ENCODE measurements at regions not wholly inside any gene's neighbourhood (a gene's known extent, or its start where the extent isn't known, plus 50 kb on each side); places are given as distances from the start of the nearest gene placed in this dataset.

DNA sequence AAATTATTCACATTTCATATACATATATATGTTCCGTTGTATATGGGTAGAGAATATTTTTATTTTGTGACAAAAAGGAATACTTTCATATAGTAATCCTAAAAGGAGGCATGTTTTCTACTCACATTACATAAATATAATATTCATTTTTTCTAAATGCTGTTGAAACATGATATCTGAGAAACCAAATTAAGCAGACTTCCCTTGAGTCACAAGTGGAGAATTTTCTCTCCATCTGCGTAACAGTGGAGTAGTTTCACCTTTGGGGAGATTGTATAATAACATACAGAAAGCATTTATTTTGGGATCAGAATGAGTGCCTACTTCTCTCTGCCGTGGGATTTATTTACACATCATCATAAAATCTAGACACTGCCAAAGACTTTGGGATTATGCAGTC is 849.8 kb downstream of the NSUN3 start:
- no peak overlapping the region for H3K4me3 ChIP-seq (ENCODE audit: low read length)
- H2AFZ ChIP-seq (ENCODE audit: low read depth, low read length) = no peak overlapping the region
- no peaks in the 10 kb centered on the region for H3K27me3 ChIP-seq (ENCODE audit: insufficient read depth, low read depth, low read length)
- H3K36me3 ChIP-seq (ENCODE audit: insufficient read depth, low read length) = no peaks in the 10 kb centered on the region
- no peaks in the 10 kb centered on the region for H4K20me1 ChIP-seq (ENCODE audit: insufficient read depth)
- H3K9me3 ChIP-seq (ENCODE audit: low read length) = no peaks in the 10 kb centered on the region
- H3K9me2 ChIP-seq (ENCODE audit: insufficient read depth, low read length) = no peaks in the 10 kb centered on the region
- no peaks in the 10 kb centered on the region for H3F3A ChIP-seq (ENCODE audit: insufficient read depth, low read length, poor library complexity, severe bottlenecking)
- H3K4me2 ChIP-seq (ENCODE audit: low read length) = no peak overlapping the region
- no peak overlapping the region for H3K9ac ChIP-seq (ENCODE audit: low read length)
- H3K27ac ChIP-seq (ENCODE audit: low read length) = no peak overlapping the region
- H3K79me2 ChIP-seq (replicated peaks; ENCODE audit: insufficient read depth, low read length) = no peaks in the 10 kb centered on the region
- TF ChIP-seq, protein P1, sequence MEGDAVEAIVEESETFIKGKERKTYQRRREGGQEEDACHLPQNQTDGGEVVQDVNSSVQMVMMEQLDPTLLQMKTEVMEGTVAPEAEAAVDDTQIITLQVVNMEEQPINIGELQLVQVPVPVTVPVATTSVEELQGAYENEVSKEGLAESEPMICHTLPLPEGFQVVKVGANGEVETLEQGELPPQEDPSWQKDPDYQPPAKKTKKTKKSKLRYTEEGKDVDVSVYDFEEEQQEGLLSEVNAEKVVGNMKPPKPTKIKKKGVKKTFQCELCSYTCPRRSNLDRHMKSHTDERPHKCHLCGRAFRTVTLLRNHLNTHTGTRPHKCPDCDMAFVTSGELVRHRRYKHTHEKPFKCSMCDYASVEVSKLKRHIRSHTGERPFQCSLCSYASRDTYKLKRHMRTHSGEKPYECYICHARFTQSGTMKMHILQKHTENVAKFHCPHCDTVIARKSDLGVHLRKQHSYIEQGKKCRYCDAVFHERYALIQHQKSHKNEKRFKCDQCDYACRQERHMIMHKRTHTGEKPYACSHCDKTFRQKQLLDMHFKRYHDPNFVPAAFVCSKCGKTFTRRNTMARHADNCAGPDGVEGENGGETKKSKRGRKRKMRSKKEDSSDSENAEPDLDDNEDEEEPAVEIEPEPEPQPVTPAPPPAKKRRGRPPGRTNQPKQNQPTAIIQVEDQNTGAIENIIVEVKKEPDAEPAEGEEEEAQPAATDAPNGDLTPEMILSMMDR (IDR thresholded peaks at IDR 0.05; ENCODE audit: poor library complexity, severe bottlenecking) = no peak
- TF ChIP-seq REST (IDR thresholded peaks at IDR 0.05; ENCODE audit: borderline replicate concordance) (no peak), MXI1 (conservative IDR thresholded peaks at IDR 0.05; ENCODE audit: poor library complexity, severe bottlenecking) (no peak), POLR2AphosphoS5 (IDR thresholded peaks at IDR 0.05) (no peak), EZH2 (IDR thresholded peaks at IDR 0.05; ENCODE audit: borderline replicate concordance, insufficient read depth, low read length, poor library complexity, severe bottlenecking) (no peak), RAD21 (conservative IDR thresholded peaks at IDR 0.05) (no peak), TAF1 (IDR thresholded peaks at IDR 0.05; ENCODE audit: low read depth) (no peak), SMC3 (conservative IDR thresholded peaks at IDR 0.05; ENCODE audit: poor library complexity) (no peak), EP300 (conservative IDR thresholded peaks at IDR 0.05; ENCODE audit: poor library complexity, severe bottlenecking) (no peak)

- Histone ChIP-seq H3K9ac (ENCODE audit: low read length) (no peak overlapping the region), H3K9me3 (ENCODE audit: low read length) (no peaks in the 10 kb centered on the region), H3K27ac (ENCODE audit: low read length) (no peak overlapping the region), H2AFZ (ENCODE audit: low read depth, low read length) (no peak overlapping the region), H4K20me1 (ENCODE audit: insufficient read depth) (no peaks in the 10 kb centered on the region), H3K4me2 (ENCODE audit: low read length) (no peak overlapping the region), H3K79me2 (replicated peaks; ENCODE audit: insufficient read depth, low read length) (no peaks in the 10 kb centered on the region), H3K9me2 (ENCODE audit: insufficient read depth, low read length) (no peaks in the 10 kb centered on the region), H3K36me3 (ENCODE audit: insufficient read depth, low read length) (no peaks in the 10 kb centered on the region), H3K27me3 (ENCODE audit: insufficient read depth, low read depth, low read length) (no peaks in the 10 kb centered on the region), H3F3A (ENCODE audit: insufficient read depth, low read length, poor library complexity, severe bottlenecking) (no peaks in the 10 kb centered on the region), H3K4me3 (ENCODE audit: low read length) (no peak overlapping the region)
- TF ChIP-seq TAF1 (IDR thresholded peaks at IDR 0.05; ENCODE audit: low read depth) (no peak), EZH2 (IDR thresholded peaks at IDR 0.05; ENCODE audit: borderline replicate concordance, insufficient read depth, low read length, poor library complexity, severe bottlenecking) (no peak), MXI1 (conservative IDR thresholded peaks at IDR 0.05; ENCODE audit: poor library complexity, severe bottlenecking) (no peak), POLR2AphosphoS5 (IDR thresholded peaks at IDR 0.05) (no peak), RAD21 (conservative IDR thresholded peaks at IDR 0.05) (no peak), SMC3 (conservative IDR thresholded peaks at IDR 0.05; ENCODE audit: poor library complexity) (no peak), EP300 (conservative IDR thresholded peaks at IDR 0.05; ENCODE audit: poor library complexity, severe bottlenecking) (no peak), REST (IDR thresholded peaks at IDR 0.05; ENCODE audit: borderline replicate concordance) (no peak)
- TF ChIP-seq, protein P1 (IDR thresholded peaks at IDR 0.05; ENCODE audit: poor library complexity, severe bottlenecking) = no peak
Measured at GRCh38 chr3:94927175-94927574, 864.3 kb downstream of the NSUN3 start.
